NCI-H2029 (cell line): ENCODE measurements at regions not wholly inside any gene's neighbourhood (a gene's known extent, or its start where the extent isn't known, plus 50 kb on each side); places are given as distances from the start of the nearest gene placed in this dataset.
"Not testable (repeated sequence)": the region's sequence is repeated elsewhere in the genome, so short reads cannot be mapped to it uniquely, and the experiment has no call there.

ENCODE experiments used
- DNase-seq: peaks from one replicate; lab custom pipeline; 2025; lab: John Stamatoyannopoulos, UW

DNA sequence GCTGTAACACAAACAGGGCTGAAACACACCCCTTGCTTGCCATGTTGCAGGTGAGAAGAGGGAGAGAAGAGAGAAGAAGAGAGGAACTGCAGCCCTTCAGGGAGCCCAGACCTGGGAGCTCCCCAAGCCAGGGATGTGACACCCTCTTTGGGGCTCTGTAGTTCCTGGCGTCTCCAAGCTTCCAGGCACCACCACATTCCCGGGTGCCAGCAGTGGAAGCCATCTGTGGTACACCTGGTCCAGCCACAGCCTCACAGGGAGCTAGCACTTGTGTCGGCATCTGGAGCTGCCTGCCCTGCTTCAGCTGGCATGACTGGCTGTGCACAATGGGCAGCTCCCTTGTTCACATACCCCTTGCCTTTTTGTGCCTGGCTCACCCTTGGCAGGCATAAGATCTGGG, 182.1 kb downstream of the DEPDC1B start:
- DNase-seq = no peak

DNA sequence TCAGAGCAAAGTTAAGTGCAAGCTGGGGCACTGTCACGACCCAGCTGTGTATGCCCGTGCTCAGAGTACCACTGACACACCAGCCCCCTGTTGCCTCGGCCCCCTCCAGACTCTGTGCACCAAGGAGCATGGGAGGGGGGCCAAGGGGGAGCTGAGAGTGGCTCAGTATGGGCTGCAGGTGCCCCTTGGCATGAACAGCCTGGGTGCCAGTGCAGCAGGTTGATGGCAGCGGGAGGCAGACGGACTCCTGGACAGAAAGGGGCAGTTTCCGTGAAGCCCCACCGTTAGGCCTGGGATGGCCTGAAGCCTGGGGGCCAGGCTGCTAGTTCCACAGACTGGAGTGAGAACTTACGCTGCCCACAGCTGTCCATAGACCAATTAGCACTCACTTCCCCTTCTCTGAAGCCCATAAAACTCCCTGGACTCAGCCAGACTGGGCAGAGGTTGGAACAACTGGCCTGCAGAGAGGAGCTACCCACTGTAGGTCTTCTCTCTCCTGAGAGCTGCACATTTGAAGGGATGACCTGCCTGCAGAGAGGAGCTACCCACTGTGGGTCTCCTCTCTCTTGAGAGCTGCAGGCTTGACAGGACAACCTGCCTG, 182.8 kb downstream of the DEPDC1B start:
- no peak for DNase-seq

DNA sequence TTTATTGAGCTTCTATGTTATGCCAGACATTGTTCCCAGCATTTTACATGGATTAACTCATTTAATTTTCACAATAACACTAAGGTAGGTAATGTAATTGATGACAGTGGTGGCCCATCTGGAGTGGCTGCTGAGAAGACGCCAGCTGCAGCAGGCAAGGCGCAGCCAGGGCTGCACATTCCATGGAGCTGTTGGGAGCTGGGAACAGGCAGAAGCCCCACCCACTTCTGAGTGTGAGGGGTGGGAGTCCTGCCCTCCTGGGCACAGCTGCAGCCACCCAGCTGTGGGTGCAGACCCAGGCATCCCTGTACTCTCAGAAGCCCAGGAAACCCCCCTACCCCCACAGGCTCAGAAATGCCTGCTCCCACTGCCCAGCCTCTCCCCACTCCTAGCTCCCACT, 183.3 kb downstream of the DEPDC1B start:
- DNase-seq = no peak

DNA sequence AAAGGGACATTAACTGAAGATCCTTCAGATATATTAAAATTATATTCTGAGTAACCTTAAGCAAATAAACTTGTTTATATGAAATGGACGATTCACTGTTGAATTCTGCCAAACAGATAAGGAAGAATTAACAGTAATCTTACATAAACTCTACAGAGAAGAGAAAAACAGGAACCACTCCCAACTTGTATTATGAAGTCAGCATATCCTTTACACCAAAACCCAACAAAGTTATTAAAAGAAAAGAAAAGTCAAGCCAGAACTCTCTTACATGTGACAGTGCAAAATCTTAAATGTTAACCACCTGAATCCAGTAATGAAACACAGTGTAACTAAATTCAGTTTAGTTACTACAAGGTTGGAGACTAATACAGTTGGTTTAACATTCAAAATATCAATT, 185.8 kb downstream of the DEPDC1B start:
- no peak for DNase-seq

DNA sequence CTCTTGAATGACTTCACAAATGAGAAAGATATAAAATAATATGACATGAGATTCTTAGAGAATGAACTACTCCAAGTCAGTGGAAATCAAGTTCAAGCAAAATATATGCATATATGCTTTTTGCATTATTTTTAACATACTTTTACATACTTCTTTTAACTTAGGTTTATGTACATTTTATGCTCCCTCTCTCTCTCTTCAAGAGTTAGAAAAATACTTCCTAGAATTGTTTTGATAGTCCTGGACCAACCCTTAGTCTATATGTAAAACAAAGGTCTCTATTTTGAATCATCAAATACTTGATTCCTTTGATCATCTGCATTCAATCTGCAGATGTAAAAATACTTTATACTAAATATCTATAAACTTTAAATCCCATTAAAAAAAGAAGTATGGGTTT, 187.8 kb downstream of the DEPDC1B start:
- DNase-seq = no peak

DNA sequence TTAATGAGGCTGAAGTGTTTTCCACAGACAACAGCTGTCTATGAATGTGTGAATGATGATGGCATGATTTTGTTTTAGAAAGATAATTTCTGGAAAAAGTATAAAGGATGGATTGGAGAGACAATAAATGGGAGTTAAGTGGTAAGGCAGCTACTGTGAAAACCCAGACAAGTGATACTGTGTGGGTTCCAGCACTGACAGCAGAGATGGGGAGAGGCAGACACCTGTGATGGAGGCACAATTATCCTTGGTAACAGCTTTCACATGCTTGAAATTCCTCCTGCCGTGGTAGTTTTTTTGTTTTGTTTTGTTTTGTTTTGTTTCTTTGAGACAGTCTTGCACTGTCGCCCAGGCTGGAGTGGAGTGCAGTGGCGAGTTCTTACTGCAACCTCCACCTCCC, 189.3 kb downstream of the DEPDC1B start:
- DNase-seq = no peak

DNA sequence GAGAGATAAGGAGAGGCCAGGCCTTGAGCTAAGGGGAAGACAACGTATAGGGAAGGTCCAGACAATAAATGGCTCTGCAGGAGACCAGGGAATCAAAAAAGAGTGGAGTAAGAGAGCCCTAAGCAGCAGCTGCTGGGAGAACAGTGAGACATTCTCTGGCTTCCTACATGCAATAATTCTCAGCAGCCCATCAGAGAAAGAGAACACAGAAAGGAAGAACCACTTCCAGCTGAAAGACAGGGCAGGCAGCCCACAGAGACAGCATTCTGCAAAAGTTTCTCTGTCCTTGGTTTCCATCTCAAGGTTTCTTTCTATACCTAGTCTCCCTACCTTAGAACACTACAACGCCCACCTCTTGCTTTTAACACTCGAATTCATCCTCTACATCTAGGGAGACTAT, 189.9 kb downstream of the DEPDC1B start:
- no peak for DNase-seq

DNA sequence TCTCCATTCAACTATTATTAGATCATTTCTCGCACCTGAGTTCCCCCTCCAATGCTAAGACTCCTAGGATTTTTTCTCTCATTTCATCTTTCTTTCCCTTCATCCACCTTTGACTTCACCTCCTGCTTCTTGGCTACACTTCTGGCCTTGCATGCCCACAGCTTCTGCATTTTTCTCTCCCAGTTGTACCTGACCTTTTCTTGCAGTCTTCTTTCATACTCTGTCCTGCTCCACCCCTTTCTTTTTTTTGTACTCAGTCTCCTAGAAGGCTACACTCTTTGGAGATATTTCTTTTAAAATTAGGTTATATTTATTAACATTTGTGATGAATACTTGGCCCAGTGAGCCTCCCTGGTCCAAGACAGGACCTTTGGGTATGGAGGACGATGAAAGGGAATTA, 190.4 kb downstream of the DEPDC1B start:
- no peak for DNase-seq

DNA sequence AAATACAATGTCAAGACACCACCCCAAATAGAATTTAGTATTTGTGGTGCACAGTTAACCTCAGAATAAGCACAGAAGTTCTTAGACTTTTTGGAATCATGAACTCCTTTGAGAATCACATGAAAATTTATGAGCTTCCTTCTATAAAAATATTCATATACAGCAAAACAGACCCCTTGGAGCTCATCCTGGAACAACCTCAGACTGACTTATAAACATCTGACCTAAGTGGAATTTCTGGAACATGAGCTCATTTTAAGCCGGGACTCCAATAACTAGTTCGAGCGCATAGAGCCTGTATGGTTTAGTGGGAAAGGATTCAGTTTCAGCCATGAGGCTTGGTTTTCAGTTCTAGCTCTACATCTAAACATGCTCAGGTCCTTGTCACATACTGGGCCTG, 192.3 kb downstream of the DEPDC1B start:
- DNase-seq = no peak

DNA sequence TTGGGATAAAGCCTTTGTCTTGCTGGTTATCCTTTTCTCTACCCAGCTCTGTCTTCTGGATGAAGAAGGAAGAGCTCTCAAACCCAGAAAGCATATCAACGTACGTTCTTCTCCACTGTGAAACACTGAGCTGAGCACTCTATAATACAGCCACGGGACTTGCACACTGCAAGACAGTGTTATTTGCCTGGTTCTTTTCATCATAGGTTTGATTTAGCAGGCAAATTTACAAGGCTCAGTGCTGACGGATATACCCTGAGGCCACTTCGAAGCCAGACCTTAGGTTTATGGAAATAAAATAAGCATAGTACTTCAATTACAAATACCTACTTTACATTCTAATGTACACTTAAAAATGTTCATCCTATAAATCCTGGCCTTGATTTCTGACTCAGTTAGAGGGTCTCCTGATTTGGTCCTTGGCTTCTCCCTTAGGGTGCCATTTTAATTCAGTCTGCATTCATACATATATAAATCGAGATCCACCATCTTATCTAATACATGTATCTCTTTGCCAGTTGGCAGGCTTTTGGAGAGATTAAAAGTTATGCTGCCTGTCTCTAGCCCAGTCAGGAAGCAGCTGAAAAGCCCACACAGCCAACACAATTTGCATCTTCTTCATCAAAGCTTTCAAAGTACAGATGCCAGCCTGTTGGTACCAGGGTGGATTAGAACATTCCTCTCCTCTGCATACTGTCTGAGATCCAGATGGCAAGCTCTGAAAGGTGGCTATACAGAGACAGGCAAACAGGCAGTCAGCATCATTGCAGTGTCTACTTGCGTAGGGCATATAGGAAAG, 194.4 kb downstream of the DEPDC1B start:
- DNase-seq = no peak

DNA sequence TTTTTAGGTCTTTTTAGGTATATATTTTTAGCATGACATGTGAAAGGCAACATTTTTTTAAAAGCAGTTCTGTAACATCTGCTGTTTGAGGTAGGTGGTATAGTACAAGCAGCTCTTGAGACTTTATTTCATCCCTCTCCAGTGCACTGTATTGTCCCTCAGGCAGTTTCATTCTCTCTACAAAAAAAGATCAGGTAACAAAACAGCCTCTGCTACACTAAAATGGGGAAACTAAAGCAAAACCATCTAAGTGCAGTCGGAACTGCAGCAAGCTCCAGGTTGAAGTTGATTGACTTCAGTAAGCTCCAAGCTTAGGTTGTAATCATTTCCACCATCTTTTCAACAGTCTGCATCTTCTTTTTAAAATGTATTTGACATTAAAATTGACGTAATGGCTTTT, 195.6 kb downstream of the DEPDC1B start:
- no peak for DNase-seq

DNA sequence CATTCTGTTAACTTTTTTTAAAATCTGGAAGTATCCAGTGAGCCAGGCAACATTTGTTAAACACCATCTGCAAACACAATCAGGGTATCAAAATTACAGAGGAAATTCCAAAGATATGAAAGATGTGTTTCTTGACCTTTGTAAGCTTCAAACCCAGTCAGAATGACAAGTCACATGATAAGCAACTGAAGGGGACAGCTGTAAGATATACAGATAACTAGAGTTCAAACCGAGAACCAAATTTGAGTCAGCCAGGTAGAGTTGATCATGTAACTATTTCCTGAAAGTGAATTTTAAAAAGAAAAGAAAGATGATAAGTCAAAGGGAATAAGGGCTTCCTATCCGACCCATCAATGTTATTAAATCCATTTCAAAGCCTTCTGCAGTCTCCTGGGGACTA, 196.2 kb downstream of the DEPDC1B start:
- no peak for DNase-seq

DNA sequence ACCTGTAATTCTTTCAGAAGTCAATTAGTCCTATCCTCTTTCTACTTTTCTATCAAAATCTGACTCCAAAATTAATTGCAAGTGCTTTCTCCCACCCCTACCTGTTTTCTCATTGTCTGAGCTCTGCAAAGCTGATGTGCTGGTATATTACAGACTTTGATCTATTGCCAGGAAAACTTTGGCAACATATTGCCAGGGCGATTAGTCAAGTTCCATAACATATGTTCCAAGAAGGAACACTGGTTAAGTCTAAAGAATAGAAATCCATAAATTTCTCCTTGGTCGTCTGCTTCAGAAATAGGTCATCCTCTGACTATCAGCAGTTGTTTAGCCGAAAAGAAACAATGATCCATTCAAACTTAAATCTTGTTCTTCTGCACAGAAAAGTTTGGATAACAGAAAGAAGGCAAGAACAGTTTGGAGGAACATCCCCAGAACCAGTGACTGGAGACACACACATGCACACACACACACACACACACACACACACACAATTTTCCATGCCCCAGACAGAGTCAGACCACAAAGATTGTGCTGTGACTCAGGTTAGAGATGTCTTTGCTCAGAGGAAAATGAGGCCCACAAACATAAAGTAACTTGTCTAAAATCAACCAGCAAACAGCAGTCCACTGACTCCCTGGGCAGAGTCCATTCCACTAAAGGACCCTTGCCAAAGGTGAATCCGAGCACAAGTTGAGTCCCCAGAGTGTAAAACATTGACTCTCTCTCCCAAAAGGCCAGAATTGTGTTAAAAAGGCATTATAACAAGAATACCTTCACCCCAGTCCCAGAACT, 202.1 kb downstream of the DEPDC1B start:
- DNase-seq = no peak

DNA sequence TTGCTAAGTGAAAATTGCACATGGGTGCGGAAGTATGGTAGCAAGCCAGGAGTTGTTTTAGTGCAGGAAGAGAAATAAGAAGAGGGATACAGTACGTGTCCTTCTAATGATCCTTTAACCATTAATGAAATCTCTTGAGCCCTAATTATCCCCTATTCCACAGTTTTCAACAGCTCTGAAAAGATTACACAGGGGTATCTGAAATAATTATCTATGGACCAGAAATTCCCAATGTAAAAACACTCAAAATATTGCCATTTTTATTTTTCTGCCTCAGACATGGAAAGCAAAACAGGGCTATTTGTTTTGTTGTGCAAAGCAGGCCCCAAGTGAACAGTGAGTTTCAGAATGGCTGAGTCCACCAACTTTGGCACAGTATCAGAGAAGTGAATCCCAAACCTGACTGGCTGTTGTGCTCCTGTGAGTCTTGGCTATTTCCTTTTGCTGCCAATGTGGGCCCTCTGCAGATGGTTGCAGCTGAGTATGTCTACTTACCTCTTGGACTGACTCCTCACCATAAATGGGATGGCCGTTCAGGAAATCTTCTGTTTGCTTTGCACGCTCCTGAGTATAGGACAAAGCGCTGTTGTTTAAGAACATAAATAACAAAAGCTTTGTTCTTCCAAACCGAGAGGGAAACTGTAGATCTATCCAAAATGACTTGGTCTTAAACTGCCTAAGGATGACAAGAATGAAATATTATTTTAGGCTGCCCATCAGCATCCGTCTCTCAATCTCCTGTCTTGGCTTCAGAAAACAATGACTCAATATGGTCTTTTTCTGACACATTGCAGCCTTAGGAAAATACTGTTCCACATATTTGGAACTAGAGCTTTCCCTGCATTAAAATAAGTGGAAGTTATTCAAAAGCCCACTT, 204.1 kb downstream of the DEPDC1B start:
- no peak for DNase-seq

DNA sequence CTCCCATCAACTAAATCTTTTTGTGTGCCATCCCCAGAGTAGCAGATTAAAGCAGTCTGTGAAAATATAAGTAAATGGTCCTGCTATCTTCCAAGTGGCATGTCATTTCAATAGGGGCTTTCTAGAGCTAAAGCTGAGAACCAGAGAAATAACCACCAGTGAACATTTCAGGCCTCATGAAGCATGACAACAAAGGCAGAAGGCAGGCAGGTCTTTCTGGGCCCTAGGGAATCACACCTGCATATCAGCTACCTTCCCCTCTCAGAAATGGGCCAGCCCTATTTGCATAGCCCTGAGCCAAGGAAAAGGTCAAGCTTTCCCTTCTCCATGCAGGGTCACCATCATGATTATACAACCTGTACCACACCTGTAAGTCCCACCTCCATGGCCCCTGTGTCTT, 205.3 kb downstream of the DEPDC1B start:
- DNase-seq = no peak

DNA sequence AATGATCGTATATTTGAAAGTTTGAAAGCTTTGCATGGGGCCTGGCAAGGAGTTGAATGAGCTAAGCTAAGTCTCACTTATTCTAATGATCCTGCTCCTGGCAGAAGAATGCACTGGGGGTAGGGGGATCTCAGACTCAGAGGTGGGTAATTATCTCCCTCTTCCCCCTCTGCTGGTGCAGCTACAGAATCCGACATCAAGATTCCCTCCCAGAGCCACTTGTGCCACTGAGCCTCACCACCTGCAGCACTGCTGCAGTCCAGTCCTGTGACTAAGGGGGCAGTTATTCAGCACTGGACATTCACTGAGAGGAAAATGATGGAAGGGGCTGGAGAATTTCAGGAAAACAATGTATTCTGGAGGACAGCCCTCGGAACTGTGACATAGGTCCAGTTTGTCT, 205.8 kb downstream of the DEPDC1B start:
- DNase-seq = no peak

DNA sequence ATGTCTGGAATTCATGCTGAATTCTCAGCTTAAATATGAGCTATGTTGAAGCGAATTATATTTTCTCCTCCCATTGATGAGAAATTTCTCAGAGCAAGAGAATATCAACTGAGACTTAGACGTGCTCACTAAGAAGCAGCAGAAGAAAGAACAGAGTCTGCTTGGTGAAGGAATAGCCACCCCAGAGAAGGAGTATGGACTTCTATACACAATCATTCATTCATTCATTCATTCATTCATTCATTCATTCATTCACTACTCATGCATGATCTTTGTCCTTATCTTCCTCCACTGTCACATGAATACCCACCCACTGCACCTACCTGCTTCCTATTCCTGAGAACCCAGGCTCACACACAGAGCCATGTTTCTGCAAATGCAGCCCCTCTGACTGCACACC, 206.6 kb downstream of the DEPDC1B start:
- no peak for DNase-seq

DNA sequence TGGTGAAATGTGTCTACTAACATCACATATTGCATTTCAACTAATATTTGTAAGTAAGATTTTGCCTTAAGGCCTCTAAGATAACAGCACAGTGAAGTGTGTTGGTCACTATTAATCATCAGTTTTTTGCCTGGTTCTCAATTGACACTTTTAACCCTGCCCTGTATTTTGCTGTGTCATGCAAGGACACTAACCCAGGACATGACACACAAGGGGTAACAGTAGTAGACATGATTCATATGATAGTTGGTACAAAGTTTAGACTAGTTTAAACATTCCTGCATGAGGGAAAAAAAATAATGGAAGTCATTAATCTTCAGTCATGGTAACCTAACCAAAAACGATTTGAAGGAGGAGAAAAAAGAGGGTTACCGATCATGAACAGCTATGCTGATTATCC, 207.0 kb downstream of the DEPDC1B start:
- no peak for DNase-seq

DNA sequence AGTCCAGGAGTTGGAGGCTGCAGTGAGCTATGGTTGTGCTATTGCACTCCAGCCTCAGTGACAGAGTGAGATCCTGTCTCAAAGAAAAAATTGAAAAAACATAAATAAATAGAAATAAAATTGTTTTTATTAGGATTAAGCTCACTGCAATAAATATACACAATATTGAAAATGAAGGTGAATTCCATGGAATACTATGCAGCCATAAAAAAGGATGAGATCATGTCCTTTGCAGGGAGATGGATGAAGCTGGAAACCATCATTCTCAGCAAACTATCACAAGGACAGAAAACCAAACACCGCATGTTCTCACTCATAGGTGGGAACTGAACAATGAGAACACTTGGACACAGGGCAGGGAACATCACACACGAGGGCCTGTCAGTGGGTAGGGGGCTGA, 207.6 kb downstream of the DEPDC1B start:
- not testable (repeated sequence) for DNase-seq

DNA sequence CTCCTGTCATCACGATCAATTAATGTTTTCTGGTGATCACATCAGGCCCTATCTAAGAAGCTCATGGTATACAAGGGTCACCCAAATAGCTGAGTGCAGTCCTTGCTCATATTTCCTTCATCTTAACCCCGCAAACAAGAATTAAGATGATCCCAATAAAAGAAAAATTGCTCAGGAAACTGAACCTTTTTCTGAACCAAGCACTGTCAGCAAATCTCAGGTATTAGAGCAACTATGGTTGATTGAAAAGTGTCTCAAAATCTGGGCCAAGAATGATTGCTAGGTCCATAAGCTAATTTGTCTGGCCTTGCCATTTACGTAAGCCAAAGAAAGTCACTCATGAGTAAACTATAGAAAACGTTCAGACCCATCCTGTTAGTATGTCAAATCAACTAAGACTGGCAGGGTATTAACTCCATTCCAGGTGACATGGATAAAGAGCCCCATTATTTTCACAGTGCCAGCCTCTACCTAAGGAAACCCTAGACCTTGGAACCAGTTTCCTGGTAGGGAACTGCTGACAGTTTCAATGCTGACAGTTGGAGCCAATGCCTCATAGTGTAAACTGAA, 209.3 kb downstream of the DEPDC1B start:
- DNase-seq = no peak

DNA sequence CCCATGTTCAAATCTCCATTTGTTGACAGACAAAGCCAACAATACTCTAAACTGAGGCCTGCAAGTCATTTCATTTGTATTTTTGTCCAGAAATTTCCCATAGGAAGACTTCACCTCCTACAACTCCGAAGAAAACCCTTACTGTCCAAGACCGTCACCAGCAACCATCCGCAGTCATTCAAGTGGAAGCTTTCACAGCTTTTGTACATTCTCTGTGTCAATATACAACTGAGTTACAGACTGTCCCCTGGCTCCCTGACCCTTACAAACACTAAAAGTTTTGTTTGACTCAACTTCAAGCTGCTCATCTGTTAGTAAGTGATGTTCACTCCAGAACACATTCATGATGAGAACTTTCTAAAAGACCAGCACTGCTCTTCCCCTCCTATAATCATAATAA, 210.1 kb downstream of the DEPDC1B start:
- no peak for DNase-seq

DNA sequence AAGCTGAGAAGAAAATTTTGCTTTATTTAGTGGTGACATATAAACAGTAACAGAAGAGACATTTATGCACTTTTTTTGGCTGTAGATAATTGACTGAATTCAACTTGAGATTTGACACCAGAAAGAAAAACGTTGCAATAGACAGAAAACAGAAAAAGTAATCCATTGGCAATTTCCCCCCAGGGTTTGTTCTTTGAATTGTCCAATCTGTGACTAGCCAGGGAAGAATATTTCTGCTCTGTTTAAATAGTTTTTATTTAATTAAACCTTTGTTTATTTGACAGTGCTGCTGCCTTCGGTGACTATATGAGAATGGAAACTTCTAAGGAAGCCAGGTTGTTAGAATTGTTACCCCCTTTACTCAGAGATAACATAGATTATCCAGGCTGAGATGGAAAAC, 210.6 kb downstream of the DEPDC1B start:
- DNase-seq = no peak
